Left colon (tissue), 2 donors: ENCODE measurements at regions not wholly inside any gene's neighbourhood (a gene's known extent, or its start where the extent isn't known, plus 50 kb on each side); places are given as distances from the start of the nearest gene placed in this dataset.
"Not testable (repeated sequence)": the region's sequence is repeated elsewhere in the genome, so short reads cannot be mapped to it uniquely, and the experiment has no call there.

Source experiments
- ATAC-seq: fragments of 200-7000 bp; cut with Tn5 transposase; one replicate; pipeline ENCODE4 v1.9.1; 2020; ENCODE audit warnings: mild to moderate bottlenecking, moderate library complexity
- DNase-seq, 2 donors: peaks; one replicate each; pipeline ENCODE4 v3.0.0-alpha.2; 2020
- intact Hi-C, 2 donors: fragments of 100-400 bp; cut with DNase I in 1 of 2; cut with micrococcal nuclease in 1 of 2; formaldehyde crosslinking; loops; one replicate each; pipeline versions ENCODE4 v1.11.2 to v1.14.0; 2022; cut with DNase I, micrococcal nuclease
- donor health status: DM: no; HTN: no; CAD: no.
- donor health status: DM: yes; HTN: yes; CAD: no.

DNA sequence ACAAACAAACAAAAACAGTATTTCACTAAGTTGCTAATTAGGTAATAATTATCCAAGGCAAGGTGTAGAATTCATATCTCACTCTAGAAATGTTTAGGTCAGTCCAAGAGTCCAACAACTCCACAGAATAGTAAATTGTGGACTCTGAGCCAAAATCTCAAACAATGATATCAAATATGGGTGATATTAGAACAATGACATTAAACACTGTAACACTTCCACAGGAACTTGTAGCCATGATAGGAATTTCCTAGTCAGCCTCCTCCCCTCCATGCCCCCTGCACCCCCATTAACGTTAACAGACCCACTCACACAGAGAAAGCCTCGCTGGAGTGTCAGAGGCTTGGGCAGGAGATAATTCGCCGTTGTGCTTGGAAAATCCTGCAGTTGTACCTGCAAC, 305.0 kb upstream of the PIK3R1 start:
- intact Hi-C loops, result no loop called here
- no peak for DNase-seq

DNA sequence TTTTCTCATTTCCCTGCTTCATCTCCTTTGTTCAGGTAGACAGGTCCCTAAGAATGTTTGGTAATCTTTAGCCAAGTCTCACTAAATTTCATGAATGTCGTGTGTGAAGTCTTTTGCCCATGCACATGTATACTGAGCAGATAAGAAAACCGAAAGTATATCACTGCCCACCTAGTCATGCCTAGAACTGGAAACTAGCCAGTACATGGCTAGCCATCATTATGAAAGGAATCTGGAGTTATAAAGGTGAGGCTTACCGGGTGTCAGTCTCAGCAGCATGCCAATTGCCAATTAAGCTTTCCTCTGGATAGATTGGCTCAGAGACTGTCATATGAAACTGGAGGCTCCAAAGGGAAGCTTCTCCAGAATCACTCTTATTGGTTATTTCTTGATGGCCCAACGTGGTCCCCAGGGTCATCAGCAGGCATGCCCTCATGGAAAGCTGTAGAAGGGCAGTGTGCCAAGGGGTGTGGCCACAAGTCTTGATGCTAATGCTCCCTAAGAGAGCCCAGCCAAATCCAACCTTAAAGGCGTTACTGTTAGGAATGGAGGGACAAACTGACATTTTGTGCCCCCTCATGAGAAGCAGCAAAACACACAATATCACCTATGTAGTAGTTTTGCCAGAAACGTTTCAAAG, 307.3 kb upstream of the PIK3R1 start:
- intact Hi-C loops, result no loop called here
- ATAC-seq, result no peak
- peak in 1 of 2 donors; percentile 29 for DNase-seq

More for the DNA sequence above, 305.0 kb upstream of the PIK3R1 start:
- ATAC-seq, result no peak

DNA sequence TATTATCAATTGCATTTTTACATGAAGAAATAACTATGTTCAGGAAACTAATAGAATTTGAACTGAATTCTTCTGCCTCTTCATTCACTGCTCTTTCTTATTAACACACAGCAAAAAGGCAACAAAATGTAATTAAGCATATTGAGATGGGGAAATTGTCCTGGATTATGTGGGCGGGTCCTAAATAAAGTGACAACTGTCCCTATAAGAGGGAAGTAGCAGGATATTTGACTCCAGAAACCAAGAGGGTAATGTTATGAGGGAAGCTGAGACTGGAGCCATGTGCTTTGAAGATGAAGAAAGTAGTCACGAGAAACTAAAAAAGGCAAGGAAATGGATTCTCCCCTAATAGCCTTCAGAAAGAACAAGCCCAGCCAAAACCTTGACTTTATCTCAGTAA, 311.2 kb upstream of the PIK3R1 start:
- no peak for ATAC-seq
- no peak for DNase-seq
- intact Hi-C loops, result no loop called here

DNA sequence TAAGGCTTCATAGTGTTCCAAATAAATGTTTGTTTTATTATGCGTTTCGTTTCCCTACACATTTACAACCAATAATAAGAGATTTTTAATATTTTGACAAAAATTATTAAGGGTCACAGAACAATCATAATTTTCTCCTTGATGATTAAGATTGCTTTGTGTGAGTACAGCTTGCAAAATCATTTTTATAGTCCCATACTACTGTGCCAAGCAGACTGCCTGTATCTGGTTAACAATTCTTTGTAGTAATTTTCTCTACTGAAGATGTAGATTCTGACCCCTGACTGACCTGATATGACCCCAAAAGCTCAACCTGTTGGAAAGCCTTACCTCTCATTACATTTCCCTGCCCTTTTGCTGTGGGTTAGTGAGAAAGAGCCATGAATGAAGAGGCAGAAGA, 311.9 kb upstream of the PIK3R1 start:
- DNase-seq (no peak), ATAC-seq (no peak)
- intact Hi-C loops, result no loop called here

DNA sequence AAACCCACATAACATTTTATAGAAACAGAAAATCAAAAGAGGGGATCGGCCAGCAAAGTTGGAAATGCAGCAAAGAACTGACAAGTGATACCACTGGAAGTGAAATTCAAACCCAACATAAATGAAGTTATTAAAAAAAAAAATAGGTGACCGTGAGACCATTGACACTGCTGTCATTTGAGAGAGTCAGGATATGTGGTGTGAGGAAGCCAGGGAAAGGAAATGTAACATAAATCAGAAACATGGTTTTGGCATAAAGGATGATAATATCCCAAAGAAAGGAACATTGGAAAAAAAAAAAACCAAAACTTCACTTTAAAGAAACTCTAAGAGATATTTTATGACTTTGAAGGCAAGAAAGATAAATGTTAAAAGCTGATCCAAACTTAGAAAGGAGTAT, 312.4 kb upstream of the PIK3R1 start:
- no peak for ATAC-seq
- intact Hi-C loops, result no loop called here
- DNase-seq, result no peak

DNA sequence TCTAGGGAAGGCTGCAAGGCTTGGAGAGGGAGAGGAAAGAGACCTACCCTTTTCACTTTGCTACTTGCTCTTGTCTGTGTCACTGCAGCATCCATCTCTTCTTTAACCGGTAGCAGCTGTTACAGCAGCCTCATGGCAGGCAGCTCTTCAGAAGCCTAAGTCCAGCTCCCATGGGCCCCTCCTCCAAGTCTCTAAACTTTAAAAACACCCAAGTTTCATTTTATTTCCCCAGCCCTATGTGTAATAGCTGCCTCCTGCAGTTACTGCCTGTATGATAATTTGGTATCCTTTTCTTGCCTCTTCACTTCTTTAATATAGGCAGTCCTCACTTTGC, 313.1 kb upstream of the PIK3R1 start:
- intact Hi-C loops, result no loop called here
- DNase-seq (no peak), ATAC-seq (no peak)

DNA sequence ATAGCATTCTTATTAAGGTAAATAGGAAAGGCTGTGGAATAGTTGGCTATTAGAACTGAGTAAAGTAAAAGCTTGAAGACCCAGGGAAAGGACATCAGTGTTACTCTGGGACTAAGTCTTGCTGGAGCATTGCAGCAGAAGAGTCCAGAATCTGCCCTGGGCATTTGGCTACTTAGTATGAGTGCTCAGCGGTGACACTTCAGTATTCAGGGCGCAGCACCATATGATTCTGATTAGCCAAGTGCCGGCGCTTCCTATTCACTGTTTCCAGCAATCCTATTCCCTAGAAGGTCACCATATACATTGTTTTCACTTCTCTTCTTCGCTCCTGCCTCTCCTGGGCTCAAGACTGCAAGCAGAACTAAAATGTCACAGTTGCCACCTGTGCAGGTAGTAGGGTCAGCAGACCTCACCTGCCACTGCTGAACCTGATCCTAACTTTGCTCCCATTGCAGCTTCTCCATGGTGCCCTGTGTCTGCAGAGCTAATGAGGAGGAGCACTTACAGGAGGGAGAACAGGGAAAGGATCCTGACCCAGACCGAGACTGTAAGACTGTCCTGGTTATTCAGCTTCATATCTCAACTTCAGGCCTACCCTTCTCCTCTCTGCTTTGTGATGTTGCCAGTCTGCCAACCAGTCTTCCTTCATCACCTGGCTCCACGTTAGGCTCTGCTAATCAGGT, 313.6 kb upstream of the PIK3R1 start:
- DNase-seq, result no peak
- no peak for ATAC-seq
- intact Hi-C loops, result no loop called here

DNA sequence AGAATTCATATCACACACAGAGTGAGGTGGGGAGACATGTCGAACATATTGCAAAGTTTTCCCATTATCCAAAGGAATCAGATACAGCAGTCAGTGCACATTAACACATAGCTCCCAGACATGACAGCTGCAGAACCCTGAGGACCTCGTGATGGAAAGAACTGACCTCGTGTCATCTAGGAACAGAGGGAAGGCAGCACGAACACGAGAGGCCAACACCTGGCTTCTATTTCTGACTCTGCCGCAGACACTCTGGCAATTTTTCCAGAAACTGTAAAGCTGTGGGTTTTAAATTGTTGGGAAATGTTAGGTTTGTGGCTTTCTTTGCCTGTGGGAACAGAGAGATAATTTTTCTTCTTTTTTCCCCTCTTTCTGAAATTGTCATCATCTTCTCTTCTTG, 315.0 kb upstream of the PIK3R1 start:
- ATAC-seq, result no peak
- DNase-seq, result no peak
- intact Hi-C loops, result no loop called here

DNA sequence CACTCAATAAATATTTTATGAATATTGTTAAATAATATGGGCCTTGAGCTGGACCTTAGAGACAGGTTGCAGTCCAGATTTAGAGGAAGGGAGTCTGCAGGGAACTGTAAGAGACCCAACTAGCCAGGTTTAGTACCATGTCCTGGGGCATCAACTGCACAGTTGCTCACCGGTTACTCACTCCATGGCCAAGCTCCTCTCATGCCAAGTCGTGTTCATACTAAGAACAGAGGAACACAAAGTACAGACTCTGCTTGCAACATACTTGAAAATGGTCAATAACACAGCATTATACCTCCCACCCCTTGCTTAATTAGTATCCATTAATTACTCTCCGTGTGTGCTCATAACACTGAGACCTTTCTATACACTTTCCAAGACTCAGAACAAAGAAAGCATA, 317.6 kb upstream of the PIK3R1 start:
- no peak for ATAC-seq
- DNase-seq, result no peak
- intact Hi-C loops, result no loop called here

DNA sequence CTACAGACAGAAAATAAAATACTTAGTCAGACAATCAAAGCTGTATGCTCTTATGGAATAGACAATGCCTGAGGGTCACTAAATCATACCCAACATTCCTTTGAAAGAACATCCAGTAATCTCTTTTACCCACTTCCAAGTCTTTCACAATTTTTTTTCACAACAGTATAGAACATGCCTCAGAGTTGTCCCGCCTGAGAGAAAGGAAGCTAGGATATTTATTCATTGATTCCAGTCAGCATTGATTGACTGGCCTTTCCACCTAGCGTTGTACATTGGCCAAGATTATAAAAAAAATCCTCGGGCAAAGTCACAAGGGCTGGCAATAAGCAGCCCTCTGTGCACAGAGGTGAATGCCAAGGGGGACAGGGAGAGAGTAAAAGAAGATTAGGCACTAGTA, 318.1 kb upstream of the PIK3R1 start:
- intact Hi-C loops, result no loop called here
- ATAC-seq (peak; percentile 72), DNase-seq (no peak)

DNA sequence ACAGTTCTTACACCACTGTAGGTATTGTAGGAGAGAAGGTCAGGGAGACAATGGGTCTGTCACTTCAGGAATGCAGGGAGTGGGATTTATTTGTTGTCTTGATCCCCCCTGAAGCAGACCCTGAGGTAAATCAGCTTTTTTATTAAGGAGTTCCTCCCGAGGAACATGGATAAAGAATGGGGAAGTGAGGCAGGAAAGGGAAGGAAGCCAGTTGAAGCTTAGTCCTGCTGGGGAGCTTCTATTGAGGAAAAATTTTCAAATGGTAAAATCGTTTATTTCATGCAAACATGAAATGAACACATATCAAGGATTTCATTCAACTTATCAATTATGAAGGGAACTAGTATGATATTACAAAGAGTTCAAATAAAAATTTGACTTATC, 318.6 kb upstream of the PIK3R1 start:
- ATAC-seq, result no peak
- intact Hi-C loops, result no loop called here
- no peak for DNase-seq

DNA sequence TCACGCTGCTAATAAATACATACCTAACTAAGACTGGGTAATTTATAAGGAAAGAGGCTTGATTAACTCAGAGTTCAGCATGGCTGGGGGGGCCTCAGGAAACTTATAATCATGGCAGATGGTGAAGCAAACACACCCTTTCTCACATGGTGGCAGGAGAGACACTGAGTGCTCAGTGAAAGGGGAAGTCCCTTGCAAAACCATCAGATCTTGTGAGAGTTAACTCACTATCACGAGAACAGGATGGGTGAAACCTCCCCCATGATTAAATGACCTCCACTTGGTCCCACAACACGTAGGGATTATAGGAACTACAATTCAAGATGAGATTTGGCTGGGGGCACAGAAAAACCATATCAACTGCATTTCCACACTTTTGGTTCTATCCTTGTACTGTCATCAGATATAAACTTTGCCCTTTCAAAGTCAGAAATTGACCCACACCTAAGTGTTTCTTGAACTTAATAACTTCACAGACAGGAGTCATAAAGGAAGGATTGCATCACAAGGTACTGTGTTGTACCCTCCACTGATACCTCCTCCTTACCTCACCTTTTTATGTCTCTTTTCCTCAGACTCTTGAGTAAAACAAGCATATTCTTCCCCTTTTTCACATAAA, 319.1 kb upstream of the PIK3R1 start:
- peak; percentile 85 for ATAC-seq
- DNase-seq, result no peak
- intact Hi-C loops, result no loop called here

DNA sequence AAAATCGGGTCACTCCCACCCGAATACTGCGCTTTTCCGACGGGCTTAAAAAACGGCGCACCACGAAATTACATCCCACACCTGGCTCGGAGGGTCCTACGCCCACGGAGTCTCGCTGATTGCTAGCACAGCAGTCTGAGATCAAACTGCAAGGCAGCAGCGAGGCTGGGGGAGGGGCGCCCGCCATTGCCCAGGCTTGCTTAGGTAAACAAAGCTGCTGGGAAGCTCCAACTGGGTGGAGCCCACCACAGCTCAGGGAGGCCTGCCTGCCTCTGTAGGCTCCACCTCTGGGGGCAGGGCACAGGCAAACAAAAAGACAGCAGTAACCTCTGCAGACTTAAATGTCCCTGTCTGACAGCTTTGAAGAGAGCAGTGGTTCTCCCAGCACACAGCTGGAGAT, 325.7 kb upstream of the PIK3R1 start:
- ATAC-seq, DNase-seq, intact Hi-C loops: not testable (repeated sequence)

DNA sequence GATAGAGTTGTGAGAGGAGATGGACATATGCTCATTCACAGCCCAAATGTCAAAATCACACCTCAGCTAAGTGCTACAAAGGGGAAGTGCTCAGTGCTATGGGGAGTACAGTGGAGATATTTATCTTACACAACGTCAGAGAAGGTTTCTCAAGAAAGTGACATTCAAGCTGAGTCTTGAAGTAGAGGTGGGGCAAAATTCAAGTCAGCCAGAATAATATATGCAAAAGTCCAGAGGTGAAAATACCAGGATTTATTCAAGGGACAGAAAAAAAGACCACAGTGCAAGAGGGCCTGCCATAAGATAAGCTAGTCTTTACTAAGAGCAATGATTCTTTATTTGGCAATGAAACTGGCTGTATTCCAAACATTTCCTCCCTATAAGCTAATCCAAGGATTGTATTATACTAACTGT, 327.8 kb upstream of the PIK3R1 start:
- intact Hi-C loops, result no loop called here
- ATAC-seq (no peak), DNase-seq (no peak)

DNA sequence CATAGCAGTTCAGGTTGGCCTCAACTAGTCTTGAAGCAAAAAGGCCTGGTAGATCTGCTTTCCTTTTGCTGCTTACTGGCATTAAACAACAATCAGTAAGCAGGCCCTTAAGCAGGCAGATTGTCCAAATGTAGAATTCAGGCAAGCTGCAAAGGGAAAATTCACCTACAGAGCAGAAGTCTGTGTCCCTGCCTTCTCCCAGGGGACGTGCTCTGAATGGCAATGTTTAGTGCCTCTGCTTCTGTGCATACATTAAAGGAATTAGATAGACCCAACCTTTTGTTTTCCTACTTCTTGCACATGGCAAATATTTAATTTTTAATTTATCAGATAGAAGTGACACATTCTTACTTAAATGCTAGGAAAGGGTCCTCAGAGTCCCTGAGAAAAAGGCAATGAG, 328.8 kb upstream of the PIK3R1 start:
- ATAC-seq (no peak), DNase-seq (no peak)
- intact Hi-C loops, result no loop called here

DNA sequence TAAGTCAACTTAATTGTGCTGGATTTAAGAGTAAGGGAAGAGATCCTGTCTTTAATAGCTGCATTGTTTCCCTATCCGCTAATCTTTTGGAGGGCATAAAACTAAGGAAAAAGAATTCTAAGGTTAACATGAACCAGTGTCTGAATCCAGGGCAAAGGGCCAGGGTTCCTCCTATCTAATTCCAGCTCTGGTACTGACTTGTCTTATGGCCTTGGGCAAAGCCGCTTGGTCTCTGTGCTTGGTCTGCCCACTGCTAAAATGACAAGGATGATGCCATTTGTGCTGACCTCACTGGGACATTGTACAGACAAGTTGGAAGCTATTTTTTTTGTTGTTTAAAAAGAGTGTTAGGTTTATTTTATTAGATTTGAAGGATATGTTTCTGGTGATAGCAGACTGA, 334.7 kb upstream of the PIK3R1 start:
- ATAC-seq (peak; percentile 23), DNase-seq (peak in 1 of 2 donors; percentile 21)
- intact Hi-C loops, result no loop called here

DNA sequence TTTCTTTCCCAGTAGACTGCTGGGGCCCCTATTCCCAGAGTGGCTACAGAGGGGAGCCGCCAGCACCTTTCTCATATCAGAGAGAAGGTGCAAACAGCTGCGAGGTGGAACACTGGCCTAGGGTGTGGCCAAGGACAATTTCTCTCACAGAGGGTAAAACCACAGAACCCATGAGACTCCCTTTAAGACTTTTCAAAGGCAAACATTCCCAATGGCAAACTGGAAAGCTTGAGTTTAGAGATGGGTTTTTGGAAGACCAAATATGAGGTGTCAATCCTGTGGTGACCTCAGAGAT, 335.1 kb upstream of the PIK3R1 start:
- intact Hi-C loops, result no loop called here
- peak; percentile 55 to 77 for DNase-seq
- ATAC-seq, result peak; percentile 90

DNA sequence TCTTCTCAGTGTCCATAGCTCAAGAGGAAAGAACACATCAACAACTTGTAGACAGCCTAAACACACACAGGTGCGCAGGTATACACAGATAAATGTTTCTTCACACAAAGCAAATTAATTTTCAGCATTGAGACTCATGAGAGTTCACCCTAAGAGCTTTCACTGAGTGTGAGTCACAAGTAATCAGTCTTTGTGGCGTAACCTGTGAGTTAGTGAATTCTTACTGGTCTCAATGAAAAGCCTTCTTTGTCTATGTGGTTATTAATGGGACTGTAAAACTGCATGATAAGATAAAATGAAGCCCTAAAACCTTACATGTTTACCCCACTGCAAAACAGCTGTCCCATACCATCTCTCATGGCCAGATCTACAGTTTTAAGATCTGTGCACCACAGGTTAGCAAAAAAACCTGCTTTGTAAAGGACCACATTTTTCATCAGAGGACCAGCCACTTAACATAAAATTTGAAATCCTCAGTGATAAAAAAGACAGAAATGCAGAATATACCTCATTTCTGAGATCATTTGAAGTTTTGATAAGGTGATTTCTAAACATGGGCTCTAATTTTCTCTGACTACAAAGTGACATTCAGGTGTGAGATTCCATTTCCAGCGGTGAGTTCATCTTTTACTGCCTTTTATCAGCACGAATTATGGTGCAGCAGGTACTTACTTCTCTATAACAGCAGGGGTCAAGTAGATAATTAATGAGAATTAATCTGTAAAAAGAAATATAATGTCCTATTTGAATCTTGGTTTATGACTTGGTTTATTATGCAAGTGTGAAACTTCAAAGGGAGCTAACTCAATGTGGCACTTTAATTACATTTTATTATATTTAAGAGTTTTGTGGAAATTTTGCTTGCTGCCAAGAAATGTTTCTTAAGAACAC, 335.7 kb upstream of the PIK3R1 start:
- DNase-seq (no peak), ATAC-seq (peak; percentile 67)
- intact Hi-C loops, result no loop called here

DNA sequence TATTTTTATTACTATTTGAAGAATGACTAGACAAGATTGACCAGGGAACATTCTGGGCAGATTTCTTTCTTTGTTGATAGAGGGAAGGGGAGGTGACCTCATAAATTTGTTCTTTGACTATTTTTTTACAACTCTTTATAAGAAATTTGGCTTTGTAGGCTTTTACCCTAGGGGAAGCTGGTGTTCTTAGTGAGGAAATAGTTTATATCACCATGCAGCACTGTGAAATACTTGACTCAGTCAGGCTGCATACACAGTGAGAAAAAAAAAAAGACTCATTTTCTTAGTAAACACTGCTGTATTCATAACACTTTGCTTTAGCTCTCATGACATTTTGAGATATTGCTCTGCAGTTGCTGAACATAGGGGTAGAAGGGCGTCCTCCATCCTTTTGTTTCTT, 336.6 kb upstream of the PIK3R1 start:
- ATAC-seq (peak; percentile 29), DNase-seq (no peak)
- intact Hi-C loops, result no loop called here

DNA sequence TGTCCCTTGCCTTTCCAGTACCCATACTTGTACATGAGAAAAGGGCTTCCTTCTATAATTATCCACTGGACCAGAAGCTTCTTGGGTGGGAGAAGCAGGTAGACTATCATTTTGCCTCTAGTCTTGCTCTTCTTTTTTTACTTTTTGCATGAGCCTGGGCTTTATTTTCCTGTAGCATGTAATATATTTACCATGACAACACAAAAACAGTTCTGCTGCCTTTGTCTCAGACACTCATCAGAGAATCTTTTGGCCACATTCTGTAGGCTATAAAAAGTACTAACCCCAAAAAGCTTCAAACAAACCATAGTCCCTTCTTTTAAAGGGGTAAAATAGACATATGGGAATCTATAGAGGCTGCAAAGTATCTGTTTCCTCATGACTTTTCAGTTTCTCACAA, 339.2 kb upstream of the PIK3R1 start:
- intact Hi-C loops, result no loop called here
- no peak for ATAC-seq
- DNase-seq, result no peak
